ENCODE measurements at regions not wholly inside any gene's neighbourhood (a gene's known extent, or its start where the extent isn't known, plus 50 kb on each side); places are given as distances from the start of the nearest gene placed in this dataset.

GRCh38 chr1:219265026-219265515 is 91.4 kb downstream of the LYPLAL1 start:
- DNase-seq = no peak

DNA sequence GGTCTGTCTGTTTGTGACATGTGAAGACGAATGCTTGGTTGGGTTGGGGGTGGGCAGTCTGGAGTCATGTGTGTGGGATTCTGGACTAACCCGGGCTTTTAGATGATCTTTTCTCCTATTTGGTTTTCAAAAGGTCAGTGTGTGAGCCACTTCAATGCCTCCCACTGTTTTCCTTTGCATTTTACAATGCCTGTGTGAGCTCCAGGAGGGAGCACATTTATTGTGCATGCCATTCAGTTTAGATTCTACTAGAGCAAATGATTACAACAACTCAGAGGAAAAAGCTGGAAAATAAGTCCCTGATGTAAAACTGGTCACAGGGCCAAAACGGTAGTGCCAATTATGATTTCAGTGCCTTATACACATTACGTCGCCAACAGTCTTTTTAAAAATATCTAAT is 90.9 kb downstream of the LYPLAL1 start:
- DNase-seq = no peak

All from activated CD4-positive, alpha-beta T cell treated with anti-CD3 and anti-CD28 coated beads, Interleukin-10, Interleukin-2, amounts not matched to agents 100 ng/mL and 50 ng/mL, durations not matched to agents 16 hours and 8 hours (primary cell).